GM12878 (cell line): ENCODE measurements at regions not wholly inside any gene's neighbourhood (a gene's known extent, or its start where the extent isn't known, plus 50 kb on each side); places are given as distances from the start of the nearest gene placed in this dataset.

Experiments
- CREB1 ChIP-seq: IDR thresholded peaks from 2 replicates; pipeline ENCODE4 v1.6.1; 2012; ENCODE audit warnings: low read depth, mild to moderate bottlenecking, inconsistent platforms
- EP300 ChIP-seq, 2 experiments: fragments of 150-350 bp in 1 of 2; IDR thresholded peaks; 2 replicates each; pipeline ENCODE4 v1.6.1; 2011 to 2012; ENCODE audit warnings: low read depth in 2 of 2, low read length in 2 of 2, borderline replicate concordance in 1 of 2, improper control_type of control experiment in 1 of 2, inconsistent platforms in 1 of 2; ENCODE audit not compliant: control insufficient read depth in 1 of 2
- EZH2 ChIP-seq: IDR thresholded peaks from 2 replicates; pipeline ENCODE4 v1.6.1; 2012; ENCODE audit warnings: low read depth, mild to moderate bottlenecking, control low read depth, inconsistent platforms, low read length, borderline replicate concordance; ENCODE audit not compliant: control insufficient read depth
- HDAC2 ChIP-seq: fragments of 200-600 bp; sonication (generic); IDR thresholded peaks from 2 replicates; pipeline ENCODE4 v1.6.1; 2017
- NR2C2 ChIP-seq: IDR thresholded peaks from 2 replicates; pipeline ENCODE4 v1.6.1; 2011; ENCODE audit warnings: borderline replicate concordance, low read depth; ENCODE audit not compliant: control insufficient read depth, insufficient read length
- POLR2A ChIP-seq: IDR thresholded peaks from 2 replicates; pipeline ENCODE4 v1.6.1; 2011; ENCODE audit warnings: low read depth, mild to moderate bottlenecking, low read length
- TF ChIP-seq, protein P1 (sequence below), 3 experiments: IDR thresholded peaks in 2 of 3; conservative IDR thresholded peaks in 1 of 3; 2 replicates each; pipeline ENCODE4 v1.5.1; 2011; ENCODE audit warnings: low read depth in 3 of 3, low read length in 3 of 3, mild to moderate bottlenecking in 3 of 3, control low read depth in 2 of 3, moderate library complexity in 2 of 3, inconsistent platforms in 1 of 3, mixed read lengths in 1 of 3; ENCODE audit not compliant: control insufficient read depth in 2 of 3, insufficient read depth in 1 of 3; ENCODE audit errors: extremely low read depth in 1 of 3

DNA sequence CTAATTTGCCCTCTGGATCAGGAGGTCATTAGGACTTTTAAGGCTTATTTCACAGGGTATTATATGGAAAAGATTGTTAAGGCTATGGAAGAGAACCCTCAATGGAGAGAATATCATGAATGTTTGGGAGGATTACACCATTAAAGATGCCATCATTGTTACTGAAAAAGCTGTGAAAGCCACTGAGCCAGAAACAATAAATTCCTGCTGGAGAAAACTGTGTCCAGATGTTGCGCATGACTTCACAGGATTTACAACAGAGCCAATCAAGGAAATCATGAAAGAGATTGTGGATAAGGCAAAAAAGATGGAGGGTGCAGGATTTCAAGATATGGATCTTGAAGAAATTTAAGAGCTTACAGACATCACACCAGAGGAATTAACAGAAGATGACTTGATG is 798.3 kb upstream of the SLC35B3 start:
- TF ChIP-seq EZH2 (no peak), EP300 (IDR thresholded peaks at IDR 0.05; ENCODE audit: borderline replicate concordance in 1 of 2, control insufficient read depth in 1 of 2, low read depth in 2 of 2, low read length in 2 of 2) (no peak), HDAC2 (no peak), NR2C2 (no peak), POLR2A (no peak), CREB1 (no peak)
- TF ChIP-seq, protein P1, sequence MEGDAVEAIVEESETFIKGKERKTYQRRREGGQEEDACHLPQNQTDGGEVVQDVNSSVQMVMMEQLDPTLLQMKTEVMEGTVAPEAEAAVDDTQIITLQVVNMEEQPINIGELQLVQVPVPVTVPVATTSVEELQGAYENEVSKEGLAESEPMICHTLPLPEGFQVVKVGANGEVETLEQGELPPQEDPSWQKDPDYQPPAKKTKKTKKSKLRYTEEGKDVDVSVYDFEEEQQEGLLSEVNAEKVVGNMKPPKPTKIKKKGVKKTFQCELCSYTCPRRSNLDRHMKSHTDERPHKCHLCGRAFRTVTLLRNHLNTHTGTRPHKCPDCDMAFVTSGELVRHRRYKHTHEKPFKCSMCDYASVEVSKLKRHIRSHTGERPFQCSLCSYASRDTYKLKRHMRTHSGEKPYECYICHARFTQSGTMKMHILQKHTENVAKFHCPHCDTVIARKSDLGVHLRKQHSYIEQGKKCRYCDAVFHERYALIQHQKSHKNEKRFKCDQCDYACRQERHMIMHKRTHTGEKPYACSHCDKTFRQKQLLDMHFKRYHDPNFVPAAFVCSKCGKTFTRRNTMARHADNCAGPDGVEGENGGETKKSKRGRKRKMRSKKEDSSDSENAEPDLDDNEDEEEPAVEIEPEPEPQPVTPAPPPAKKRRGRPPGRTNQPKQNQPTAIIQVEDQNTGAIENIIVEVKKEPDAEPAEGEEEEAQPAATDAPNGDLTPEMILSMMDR (IDR thresholded peaks at IDR 0.05 in 2 of 3, conservative IDR thresholded peaks at IDR 0.05 in 1 of 3; ENCODE audit: control insufficient read depth in 2 of 3, extremely low read depth in 1 of 3, insufficient read depth in 1 of 3, low read depth in 3 of 3, low read length in 3 of 3) = no peak
